ENCODE measurements at regions not wholly inside any gene's neighbourhood (a gene's known extent, or its start where the extent isn't known, plus 50 kb on each side); places are given as distances from the start of the nearest gene placed in this dataset.
A peak's percentile ranks its signal among the peaks of the same experiment; 100 is the strongest.

DNA sequence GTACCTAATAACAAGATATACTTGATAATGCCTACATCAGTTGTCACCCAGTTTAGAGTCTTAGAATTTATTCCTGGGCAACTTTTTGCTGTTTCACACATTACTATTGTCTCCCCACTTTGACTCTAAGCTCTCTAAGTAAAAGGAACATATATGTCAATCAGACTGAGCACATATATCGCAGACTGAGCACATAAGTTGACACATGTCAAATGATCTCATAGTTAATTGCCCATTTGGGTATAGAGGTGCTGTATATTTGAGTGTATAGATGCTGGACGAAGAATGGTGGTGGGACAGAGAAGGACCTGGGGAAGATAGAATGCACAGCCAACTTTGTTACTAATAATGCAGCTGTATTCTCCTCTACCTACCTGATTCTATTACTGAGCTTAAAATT lies 746.0 kb upstream of the CDH2 start:
- DNase-seq, result no peak

DNA sequence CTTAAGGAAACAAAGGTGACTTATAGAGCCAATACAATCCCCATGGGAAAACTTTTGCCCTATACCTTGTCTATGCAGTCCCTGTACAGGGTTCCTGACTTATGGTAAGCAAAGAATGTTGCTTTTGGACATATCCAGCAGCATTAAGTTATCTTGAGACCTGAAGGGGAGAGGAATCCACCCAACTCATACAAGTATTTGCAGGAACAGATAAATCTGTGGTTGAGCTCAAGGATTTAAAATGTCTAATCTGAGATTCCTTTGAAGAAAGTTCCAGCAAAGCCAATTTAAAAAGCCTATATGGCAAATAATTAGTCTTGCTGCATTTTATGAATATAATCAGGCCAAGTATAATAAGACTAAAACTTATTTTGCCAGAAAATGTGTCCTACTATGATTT lies 739.5 kb upstream of the CDH2 start:
- DNase-seq, result no peak

- peak; percentile 53 for DNase-seq
Measured at GRCh38 chr18:28905509-28905908, 728.6 kb upstream of the CDH2 start.

DNA sequence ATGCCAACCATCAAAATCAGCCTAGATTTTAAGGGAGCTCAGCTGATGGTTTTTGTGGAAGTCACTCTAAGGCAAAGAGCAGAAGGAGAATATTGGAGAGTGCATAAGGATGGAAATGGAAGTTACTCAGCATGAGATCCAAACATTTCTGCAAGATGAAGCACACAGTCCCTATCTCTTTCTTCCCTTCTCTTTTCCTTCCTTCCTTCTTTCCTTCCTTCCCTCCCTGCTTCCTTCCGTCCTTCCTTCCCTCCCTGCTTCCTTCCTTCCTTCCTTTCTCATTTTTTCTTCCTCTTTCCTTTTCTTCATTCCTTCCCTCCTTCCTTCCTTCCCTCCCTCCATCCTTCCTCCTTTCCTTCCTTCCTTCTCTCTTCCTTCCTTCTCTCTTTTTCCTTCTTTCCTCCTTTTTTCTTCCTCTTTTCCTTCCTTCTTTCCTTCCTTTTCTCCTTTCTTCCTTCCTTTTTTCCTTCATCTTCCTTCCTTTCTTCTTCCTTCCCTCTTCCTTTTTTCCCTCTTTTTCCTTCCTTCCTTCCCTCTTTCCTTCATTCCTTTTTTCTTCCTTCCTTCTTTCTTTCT lies 727.9 kb upstream of the CDH2 start:
- DNase-seq, result no peak

- peak; percentile 52 for DNase-seq
Measured at GRCh38 chr18:28903306-28903705, 726.4 kb upstream of the CDH2 start.

GRCh38 chr18:28890791-28891190 lies 713.9 kb upstream of the CDH2 start:
- DNase-seq, result no peak

DNA sequence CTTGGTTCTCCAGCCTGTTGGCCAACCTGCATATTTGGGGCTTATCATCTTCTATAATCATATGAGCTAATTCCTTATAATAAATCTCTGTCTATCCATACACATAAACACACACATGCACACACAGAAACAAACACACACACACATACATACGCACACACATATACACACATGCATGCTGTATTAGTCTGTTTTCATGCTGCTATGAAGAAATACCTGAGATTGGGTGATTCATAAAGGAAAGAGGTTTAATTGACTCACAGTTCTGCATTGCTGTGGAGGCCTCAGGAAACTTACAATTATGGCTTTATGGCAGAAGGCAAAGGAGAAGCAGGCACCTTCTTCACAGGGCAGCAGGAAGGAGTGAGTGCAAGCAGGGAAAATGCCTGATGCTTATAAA lies 707.4 kb upstream of the CDH2 start:
- DNase-seq, result no peak

DNA sequence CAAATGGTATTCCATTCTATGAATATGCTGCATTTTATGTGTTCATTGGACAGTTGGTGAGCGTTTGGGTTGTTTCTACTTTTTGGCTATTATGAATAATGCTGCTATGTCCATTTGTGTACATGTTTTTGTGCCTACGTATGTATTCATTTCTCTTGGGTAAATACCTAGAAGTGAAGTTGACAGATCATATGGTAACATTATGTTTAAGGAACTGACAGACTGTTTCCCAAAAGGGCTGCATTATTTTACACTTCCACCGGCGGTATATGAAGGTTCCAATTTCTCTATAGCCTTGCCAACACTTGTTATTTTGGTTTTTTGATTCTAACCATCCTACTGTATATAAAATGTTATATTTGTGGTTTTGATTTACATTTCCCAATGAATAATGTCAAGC lies 703.9 kb upstream of the CDH2 start:
- DNase-seq, result no peak

DNA sequence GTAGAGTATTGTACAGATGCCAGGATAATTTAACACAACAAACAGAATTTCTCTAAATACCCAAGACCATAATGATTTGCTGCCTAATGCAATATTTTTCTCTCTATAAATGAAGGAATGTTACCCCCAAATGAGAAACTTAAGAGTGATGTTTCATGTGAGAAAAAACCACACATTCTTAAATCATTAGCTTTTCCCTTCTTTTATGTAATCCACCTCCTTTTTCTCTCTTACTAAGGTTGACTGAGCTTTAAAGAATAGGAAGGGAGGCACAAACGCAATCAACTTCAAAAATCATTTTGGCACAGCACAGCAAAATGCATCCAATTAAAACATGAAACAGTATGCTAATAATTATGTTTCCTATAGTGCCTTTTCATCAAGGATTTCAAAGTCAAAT lies 698.1 kb upstream of the CDH2 start:
- peak; percentile 1 for DNase-seq

GRCh38 chr18:28863396-28863795 lies 686.5 kb upstream of the CDH2 start:
- no peak for DNase-seq

GRCh38 chr18:28858248-28858647 lies 681.3 kb upstream of the CDH2 start:
- DNase-seq, result no peak

GRCh38 chr18:28855989-28856388 lies 679.1 kb upstream of the CDH2 start:
- DNase-seq, result no peak

GRCh38 chr18:28855524-28855923 lies 678.6 kb upstream of the CDH2 start:
- peak; percentile 7 for DNase-seq

DNA sequence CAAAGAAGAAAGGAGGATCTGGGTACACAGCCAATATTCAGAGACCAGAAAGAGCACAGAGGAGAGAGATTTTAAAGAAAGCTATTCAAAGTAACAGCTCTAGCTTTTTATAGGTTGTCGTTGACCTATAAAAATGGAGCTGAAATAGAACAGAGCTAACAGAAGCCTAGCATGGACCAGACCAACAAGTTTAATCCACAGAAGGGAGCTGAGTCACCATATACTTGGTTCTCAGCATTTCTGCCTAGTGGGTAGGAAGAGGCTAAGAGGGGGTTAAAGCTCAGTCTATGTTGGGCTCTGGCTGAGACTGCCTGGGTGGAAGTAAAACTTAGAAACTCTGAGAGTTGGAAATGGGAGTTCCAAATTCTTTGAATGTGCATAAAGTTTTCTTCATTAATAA lies 678.0 kb upstream of the CDH2 start:
- no peak for DNase-seq

- DNase-seq, result no peak
Measured at GRCh38 chr18:28846958-28847357, 670.0 kb upstream of the CDH2 start.

DNA sequence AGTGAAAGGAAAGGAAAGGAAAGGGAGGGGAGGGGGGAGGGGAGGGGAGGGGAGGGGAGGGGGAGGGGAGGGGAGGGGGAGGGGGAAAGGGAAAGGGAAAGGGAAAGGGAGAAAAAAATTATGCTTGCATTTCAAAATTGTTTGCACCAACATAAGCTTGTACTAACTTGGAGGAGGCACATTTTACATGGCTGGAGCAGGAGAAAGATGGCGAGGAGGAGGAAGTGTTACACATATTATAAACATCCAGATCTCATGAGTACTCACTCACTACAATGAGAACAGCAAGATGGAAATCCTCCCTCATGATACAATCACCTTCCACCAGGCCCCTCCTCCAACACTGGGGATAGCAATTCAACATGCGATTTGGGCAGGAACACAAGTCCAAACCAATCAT lies 660.2 kb upstream of the CDH2 start:
- DNase-seq, result no peak

DNA sequence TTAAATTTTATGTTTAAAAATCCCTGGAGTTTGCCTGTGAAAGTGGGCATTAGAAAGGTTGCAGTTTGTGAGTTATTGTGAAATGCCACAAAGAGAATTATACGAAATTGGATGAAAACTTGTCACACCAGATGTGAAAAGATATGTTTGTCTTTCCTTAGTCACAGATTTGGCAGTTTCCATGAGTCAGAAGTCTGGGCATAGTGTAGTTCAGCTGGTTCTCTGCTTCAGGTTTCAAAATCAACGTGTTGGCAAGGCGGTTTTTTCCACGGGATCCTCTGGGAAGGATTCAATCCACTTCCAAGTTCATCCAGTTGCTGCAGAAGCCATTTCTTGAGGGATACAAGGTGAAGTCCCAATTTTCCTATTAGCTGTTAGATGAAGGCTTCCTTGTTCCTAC lies 658.0 kb upstream of the CDH2 start:
- peak; percentile 75 for DNase-seq

- no peak for DNase-seq
Measured at GRCh38 chr18:28831908-28832307, 655.0 kb upstream of the CDH2 start.

- DNase-seq, result no peak
Measured at GRCh38 chr18:28831476-28831875, 654.5 kb upstream of the CDH2 start.

DNA sequence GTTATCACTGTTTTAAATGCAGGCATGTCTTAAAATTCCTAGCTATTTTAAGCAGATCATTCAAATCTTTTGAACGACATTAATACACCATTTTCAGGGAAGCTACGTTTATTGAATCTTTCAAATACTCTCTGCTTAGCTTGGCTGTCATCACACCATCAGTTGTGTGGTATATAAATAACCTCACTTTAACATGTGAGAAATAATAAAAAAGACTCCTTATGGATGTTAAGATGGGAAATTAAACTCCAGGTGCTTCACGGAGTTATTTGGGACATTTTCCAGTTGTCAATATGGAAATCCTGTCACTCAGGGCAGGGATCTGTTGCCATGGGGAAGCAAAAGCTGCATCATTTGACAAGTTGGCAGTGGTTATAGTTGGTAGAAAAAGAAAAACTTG lies 649.2 kb upstream of the CDH2 start:
- DNase-seq, result no peak

DNA sequence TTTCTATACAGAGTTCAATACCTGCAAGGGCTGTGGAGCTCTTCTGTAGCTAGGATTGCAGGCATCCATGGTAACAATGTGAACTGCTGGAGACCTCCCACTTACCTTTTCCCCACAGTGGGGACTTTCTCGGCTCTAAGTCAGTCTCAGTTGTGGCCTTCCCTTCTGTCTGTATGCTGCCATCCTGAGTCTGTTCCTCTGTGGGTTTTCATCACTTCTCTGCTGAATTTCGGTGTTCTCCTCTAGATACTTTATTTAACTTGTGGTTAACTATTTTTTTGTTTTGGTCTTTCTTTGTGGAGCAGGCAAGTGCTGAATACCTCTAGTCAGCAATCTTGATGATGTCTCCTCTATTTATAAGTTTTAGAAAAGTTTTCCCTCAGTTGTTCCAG lies 647.2 kb upstream of the CDH2 start:
- DNase-seq, result no peak

DNA sequence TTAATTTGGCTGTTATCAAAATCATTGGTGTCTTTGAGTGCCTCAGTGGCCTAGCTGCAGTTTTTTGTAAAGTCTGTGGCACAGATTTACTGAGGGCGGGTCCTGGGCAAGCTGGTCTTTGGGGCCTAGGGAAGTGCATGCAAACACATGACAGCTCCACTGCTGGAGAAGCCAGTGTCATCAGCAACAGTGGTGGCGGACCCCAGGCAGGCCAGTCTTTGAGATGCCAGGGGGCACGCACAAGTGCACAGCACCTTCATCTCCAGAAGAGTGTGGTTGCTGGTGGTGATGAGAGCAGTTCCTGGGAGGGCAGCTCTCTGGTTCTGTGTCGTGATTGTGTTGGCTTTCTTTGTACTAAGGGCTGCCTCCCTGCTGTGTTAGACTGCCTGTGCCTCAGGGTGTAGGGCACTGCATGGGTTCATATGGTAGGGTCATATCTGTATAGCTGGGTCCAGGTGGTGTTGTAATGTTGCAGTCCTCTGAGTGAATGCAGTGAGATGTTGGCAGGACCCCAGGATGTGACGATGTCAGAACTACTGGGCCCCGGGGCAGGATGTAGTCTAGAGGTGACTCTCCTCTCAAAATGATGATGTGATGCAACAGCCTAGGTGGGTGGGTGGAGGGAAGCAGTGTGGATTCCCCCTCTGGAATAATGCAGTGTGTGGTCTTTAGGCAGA lies 646.7 kb upstream of the CDH2 start:
- DNase-seq, result no peak

- no peak for DNase-seq
Measured at GRCh38 chr18:28820353-28820752, 643.4 kb upstream of the CDH2 start.

GRCh38 chr18:28816155-28816554 lies 639.2 kb upstream of the CDH2 start:
- DNase-seq, result peak; percentile 23

- no peak for DNase-seq
Measured at GRCh38 chr18:28814365-28814764, 637.4 kb upstream of the CDH2 start.

Measured in fibroblast of skin of back (primary cell).